ENCODE measurements at regions not wholly inside any gene's neighbourhood (a gene's known extent, or its start where the extent isn't known, plus 50 kb on each side); places are given as distances from the start of the nearest gene placed in this dataset.

DNA sequence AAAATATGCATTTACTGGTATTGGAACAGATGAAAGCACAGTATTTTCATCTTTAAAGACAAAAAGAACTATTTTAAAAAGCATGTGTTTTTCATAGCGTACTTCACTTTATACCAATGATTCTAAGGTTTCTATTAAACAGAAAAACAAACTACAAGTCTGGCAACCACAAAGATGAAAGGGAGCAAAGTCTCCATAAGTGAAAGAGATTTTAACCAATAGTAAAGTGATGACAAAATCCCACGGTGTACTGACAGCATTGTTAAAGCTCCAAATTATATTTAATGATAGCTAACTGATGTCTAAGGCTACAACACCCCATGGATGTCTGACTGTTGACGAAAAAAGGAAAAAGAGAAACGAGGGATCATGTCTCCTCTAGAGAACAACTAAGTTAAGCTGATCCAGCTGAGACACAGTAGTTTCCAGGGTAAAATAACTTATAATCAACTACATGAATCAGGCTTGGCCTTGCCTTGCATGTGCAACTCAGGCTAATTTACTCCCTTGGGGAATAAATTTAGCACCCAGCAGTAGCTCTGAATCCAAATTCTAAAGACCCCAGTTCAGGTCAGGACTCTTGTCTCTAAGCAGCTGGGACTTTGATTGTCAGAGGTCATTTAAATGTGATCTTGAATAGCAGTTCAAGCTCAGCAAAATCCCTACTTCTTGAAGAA lies 56.0 kb upstream of the TAB2 start:
- TF ChIP-seq TAF1 (IDR thresholded peaks at IDR 0.05; ENCODE audit: low read depth) (no peak), RAD21 (IDR thresholded peaks at IDR 0.05; ENCODE audit: low read depth) (no peak), CREB1 (IDR thresholded peaks at IDR 0.05; ENCODE audit: low read depth) (no peak), FOXM1 (IDR thresholded peaks at IDR 0.05; ENCODE audit: borderline replicate concordance, low read depth) (no peak), TEAD4 (IDR thresholded peaks at IDR 0.05) (no peak)

DNA sequence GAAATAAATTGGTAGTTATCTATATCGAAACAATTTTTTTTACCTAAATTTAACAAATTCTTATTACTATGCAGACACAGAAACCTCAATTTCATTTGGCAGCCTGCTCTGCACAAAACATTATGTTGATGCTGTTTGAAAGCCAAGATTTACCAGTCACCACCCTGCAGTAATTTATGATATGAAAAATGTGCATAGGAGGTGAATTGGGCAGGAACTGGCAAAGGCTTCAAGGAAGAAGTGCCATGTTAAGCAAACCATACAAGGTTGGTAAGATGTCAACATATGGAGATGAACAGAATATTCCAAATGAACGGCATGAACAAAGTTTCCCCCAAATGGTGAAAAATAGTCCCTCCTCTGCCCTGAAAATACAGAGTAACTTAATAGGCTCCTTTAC lies 54.2 kb upstream of the TAB2 start:
- TF ChIP-seq, protein P1, sequence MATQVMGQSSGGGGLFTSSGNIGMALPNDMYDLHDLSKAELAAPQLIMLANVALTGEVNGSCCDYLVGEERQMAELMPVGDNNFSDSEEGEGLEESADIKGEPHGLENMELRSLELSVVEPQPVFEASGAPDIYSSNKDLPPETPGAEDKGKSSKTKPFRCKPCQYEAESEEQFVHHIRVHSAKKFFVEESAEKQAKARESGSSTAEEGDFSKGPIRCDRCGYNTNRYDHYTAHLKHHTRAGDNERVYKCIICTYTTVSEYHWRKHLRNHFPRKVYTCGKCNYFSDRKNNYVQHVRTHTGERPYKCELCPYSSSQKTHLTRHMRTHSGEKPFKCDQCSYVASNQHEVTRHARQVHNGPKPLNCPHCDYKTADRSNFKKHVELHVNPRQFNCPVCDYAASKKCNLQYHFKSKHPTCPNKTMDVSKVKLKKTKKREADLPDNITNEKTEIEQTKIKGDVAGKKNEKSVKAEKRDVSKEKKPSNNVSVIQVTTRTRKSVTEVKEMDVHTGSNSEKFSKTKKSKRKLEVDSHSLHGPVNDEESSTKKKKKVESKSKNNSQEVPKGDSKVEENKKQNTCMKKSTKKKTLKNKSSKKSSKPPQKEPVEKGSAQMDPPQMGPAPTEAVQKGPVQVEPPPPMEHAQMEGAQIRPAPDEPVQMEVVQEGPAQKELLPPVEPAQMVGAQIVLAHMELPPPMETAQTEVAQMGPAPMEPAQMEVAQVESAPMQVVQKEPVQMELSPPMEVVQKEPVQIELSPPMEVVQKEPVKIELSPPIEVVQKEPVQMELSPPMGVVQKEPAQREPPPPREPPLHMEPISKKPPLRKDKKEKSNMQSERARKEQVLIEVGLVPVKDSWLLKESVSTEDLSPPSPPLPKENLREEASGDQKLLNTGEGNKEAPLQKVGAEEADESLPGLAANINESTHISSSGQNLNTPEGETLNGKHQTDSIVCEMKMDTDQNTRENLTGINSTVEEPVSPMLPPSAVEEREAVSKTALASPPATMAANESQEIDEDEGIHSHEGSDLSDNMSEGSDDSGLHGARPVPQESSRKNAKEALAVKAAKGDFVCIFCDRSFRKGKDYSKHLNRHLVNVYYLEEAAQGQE (IDR thresholded peaks at IDR 0.05; ENCODE audit: low read depth) = no peak
- TF ChIP-seq TAF1 (IDR thresholded peaks at IDR 0.05; ENCODE audit: low read depth) (no peak), TEAD4 (IDR thresholded peaks at IDR 0.05) (no peak), EP300 (IDR thresholded peaks at IDR 0.05; ENCODE audit: borderline replicate concordance) (no peak)
- TF ChIP-seq, protein P2, sequence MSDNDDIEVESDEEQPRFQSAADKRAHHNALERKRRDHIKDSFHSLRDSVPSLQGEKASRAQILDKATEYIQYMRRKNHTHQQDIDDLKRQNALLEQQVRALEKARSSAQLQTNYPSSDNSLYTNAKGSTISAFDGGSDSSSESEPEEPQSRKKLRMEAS (IDR thresholded peaks at IDR 0.05) = no peak

DNA sequence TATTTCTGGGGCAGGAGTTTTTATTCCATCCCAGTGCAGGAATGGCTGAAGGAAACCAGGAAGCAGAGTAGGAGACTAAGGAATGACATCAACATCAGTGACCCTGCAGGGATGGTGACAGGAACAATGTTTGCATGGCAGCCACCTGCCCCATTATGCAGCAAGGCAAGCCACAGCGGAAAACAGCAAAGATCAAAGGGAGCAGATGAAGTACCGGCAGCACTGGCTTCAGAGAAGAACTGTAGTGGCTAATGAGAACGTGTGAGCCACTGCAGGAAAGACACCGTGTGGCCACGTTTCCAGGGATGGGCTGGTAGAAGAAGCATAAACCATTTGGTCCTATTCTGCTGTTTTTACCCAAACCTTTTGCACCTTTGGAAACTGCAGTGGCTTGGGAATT lies 52.9 kb upstream of the TAB2 start:
- no peak for TF ChIP-seq EP300 (IDR thresholded peaks at IDR 0.05; ENCODE audit: borderline replicate concordance)
- TF ChIP-seq FOXM1 (IDR thresholded peaks at IDR 0.05; ENCODE audit: borderline replicate concordance, low read depth) = no peak
- TF ChIP-seq, protein P3, sequence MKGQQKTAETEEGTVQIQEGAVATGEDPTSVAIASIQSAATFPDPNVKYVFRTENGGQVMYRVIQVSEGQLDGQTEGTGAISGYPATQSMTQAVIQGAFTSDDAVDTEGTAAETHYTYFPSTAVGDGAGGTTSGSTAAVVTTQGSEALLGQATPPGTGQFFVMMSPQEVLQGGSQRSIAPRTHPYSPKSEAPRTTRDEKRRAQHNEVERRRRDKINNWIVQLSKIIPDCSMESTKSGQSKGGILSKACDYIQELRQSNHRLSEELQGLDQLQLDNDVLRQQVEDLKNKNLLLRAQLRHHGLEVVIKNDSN (IDR thresholded peaks at IDR 0.05) = no peak

DNA sequence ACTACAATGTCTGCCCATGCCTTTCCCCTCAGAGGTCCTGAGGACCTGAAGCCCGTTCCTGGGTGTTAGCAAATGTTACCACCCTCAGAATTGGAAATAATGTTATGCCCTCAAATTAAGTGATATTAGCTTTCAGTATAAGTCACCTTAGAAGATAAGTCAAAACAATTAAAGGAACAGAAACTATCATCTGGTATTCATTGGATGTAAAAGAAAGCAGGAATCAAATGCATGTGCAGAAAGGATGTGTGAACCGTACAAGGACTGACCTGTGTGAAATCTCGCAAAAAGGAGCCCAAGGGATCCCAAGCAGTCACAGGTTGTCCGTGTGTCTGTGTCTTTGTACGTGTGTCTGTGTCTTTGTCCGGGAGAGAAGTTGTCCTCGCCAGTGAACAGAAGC lies 51.6 kb upstream of the TAB2 start:
- TF ChIP-seq, protein P3 (IDR thresholded peaks at IDR 0.05) = no peak
- no peak for TF ChIP-seq TCF12 (IDR thresholded peaks at IDR 0.05; ENCODE audit: low read depth)
- TF ChIP-seq EGR1 (IDR thresholded peaks at IDR 0.05) = no peak
- TF ChIP-seq FOXM1 (IDR thresholded peaks at IDR 0.05; ENCODE audit: borderline replicate concordance, low read depth) = no peak
- no peak for TF ChIP-seq CEBPB (IDR thresholded peaks at IDR 0.05)
- no peak for TF ChIP-seq TAF1 (IDR thresholded peaks at IDR 0.05; ENCODE audit: low read depth)
- TF ChIP-seq YY1 (IDR thresholded peaks at IDR 0.05; ENCODE audit: low read depth) = no peak
- TF ChIP-seq, protein P1 (IDR thresholded peaks at IDR 0.05; ENCODE audit: low read depth) = no peak
- TF ChIP-seq RAD21 (IDR thresholded peaks at IDR 0.05; ENCODE audit: low read depth) = no peak
- no peak for TF ChIP-seq NFIC (IDR thresholded peaks at IDR 0.05)
- no peak for TF ChIP-seq ZBTB7A (IDR thresholded peaks at IDR 0.05; ENCODE audit: low read depth)
- TF ChIP-seq EP300 (IDR thresholded peaks at IDR 0.05; ENCODE audit: borderline replicate concordance) = no peak
- no peak for TF ChIP-seq TEAD4 (IDR thresholded peaks at IDR 0.05)
- TF ChIP-seq CREB1 (IDR thresholded peaks at IDR 0.05; ENCODE audit: low read depth) = no peak
- TF ChIP-seq, protein P2 (IDR thresholded peaks at IDR 0.05) = no peak

DNA sequence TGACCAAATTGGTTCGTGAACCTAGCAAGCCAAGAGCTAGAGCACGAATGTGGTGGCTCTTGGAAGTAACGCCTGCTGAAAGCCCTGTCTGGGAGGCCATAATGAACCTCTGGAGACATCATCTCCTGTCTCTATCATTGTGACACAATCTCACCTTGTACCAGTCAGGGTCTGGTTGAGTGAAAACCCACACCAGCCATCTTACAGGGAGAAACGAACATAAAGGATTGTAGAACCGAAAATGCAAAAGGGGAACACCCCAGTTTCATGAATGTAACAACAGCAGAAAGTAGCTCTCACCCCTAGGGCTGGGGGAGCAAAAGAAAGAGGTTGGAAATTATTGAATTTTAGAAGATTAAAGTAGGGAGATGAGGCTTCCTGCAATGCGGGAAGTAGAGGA lies 50.9 kb upstream of the TAB2 start:
- TF ChIP-seq YY1 (IDR thresholded peaks at IDR 0.05; ENCODE audit: low read depth) = no peak
- no peak for TF ChIP-seq RAD21 (IDR thresholded peaks at IDR 0.05; ENCODE audit: low read depth)
- no peak for TF ChIP-seq CEBPB (IDR thresholded peaks at IDR 0.05)
- no peak for TF ChIP-seq ZBTB7A (IDR thresholded peaks at IDR 0.05; ENCODE audit: low read depth)
- TF ChIP-seq FOXM1 (IDR thresholded peaks at IDR 0.05; ENCODE audit: borderline replicate concordance, low read depth) = no peak
- TF ChIP-seq, protein P3 (IDR thresholded peaks at IDR 0.05) = no peak
- no peak for TF ChIP-seq TCF12 (IDR thresholded peaks at IDR 0.05; ENCODE audit: low read depth)
- no peak for TF ChIP-seq EGR1 (IDR thresholded peaks at IDR 0.05)
- TF ChIP-seq NFIC (IDR thresholded peaks at IDR 0.05) = no peak
- TF ChIP-seq, protein P1 (IDR thresholded peaks at IDR 0.05; ENCODE audit: low read depth) = no peak
